GM20431 (cell line): ENCODE measurements at regions not wholly inside any gene's neighbourhood (a gene's known extent, or its start where the extent isn't known, plus 50 kb on each side); places are given as distances from the start of the nearest gene placed in this dataset.
"Not testable (repeated sequence)": the region's sequence is repeated elsewhere in the genome, so short reads cannot be mapped to it uniquely, and the experiment has no call there.

Experiments used
- in situ Hi-C: fragments of 300-500 bp; cut with MseI, MboI; formaldehyde crosslinking; loops from one replicate; pipeline ENCODE4 v1.15.0; 2020; ENCODE audit warnings: low sequenced_read_pairs; ENCODE audit not compliant: unreplicated experiment

DNA sequence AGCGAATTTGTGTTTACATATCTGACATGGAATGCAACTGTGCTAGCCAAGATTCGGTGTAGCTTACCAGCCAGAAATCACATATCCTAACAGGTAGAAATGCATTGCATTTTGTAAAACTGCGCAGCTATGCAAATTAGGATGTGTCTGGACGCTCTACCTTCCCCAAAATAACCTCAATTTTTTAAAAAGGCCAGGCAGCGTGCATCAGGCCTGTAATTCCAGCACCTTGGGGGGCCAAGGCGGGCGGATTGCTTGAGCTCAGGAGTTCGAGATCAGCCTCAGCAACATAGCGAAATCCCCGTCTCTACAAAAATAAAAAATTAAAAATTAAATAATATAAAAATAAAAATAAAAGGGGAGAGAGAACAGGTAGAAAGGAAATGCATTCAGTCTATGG is 305.0 kb downstream of the TYW1 start:
- in situ Hi-C loops = no loop called here

DNA sequence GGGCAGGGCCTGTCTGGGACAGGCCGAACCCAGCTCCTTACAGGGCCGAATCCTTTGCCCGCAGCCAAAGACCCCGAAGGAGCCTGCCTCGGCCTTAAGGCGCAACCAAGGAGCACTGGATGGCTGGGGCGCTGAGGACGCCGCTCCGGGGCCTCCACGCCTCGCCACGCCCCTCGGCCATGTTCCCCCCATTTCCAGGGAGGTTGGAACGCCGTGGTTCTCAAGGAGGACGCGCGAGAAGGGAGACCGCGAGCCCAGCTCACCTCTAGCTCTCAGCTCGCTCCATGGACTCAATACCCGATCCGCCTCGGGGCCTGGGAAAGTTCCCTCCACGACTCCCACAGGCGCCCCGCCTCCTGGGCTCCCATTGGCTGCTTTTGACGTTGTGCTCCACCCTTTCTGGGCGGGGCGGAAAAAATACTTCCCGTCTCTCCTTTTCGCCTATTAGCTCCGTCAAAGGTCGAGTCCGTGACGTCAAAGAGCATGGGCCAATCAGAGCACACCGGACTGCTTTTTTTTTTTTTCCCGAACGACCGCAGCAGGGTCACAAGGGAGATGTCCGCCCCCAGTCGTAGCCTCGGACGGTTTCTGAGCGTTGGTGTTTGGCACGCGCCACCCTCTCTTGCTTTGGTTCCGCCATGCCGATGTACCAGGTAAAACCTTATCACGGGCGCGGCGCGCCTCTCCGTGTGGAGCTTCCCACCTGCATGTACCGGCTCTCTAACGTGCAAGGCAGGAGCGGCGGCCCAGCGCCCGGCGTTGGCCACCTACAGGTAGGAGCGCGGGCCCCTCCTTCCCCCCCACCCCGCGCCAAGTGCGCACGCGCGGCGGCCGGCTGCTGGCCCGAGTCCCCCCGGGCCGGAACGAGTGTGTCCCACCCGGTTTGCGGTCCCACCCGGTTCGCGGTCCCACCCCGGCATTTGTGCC is 305.7 kb downstream of the TYW1 start:
- in situ Hi-C loops = no loop called here

DNA sequence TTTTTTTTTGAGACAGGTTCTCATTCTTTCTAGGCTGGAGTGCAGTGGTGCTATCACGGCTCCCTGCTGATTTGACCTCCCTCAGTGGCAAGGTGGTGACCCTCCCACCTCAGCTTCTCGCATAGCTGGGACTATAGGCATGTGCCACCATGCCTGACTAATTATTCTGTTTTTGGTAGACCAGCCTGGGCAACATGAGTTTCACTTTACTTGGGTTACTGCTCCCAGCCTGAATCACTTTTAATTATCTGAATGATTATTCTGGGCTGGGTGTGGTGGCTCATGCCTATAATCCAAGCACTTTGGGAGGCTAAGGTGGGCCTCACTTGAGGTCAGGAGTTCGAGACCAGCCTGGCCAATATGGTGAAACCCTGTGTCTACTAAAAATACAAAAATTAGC is 308.2 kb downstream of the TYW1 start:
- in situ Hi-C loops = not testable (repeated sequence)

DNA sequence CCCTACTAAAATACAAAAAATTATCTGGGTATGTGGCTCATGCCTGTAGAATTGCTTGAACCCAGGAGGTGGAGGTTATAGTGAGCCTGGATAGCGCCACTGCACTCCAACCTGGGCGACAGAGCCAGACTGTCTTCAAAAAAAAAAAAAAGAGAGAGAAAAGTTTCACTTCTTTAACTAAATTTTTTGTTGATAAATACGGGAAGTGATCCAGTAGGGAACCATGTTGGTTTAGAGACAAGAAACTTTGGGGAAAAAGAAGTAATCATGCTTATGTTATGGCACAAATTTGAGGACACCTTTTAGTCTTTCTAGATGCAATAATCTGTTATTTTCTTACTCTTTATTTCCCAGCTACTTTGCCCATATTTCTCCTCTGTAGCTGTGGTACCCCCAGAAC is 309.7 kb downstream of the TYW1 start:
- in situ Hi-C loops = no loop called here

DNA sequence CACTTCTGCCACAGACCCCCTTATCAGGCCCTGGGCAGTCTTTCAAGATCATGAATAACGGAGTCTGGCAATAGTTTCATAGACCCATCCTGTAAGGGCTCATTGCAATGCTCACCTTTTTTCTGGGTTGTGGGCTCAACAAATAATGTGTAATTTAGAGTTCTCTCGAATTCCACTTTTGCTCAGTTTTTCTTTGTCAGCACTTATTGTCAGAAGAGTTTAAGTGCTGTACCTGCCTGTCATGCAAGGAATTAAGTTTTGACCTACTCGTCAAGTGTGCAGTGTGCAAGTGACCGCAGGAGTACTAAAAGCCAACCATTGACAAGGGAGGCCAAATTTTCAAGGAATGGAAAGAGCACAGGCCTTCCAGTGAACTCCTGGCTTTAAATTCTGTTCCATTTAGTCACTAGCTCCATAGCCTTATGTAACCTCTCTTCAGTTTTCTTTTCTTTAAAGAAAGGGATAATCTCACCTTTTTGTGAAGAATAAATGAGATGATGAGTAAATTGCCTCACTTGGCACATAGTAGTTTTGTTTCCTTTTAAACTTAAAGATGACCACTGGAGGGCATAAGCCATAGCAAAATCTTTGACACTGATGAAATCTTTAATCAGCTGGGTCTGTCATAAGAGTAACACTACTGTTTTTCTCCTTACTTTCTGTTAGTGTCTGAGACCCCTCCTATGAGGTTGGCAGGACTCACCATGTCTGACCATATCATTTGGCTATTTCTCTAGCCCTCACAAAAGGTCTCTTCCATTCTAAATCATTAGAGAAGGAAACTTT is 313.3 kb downstream of the TYW1 start:
- in situ Hi-C loops = no loop called here

GRCh38 chr7:67311901-67312300 is 315.3 kb downstream of the TYW1 start:
- in situ Hi-C loops = no loop called here

GRCh38 chr7:67313213-67313612 is 316.6 kb downstream of the TYW1 start:
- in situ Hi-C loops = no loop called here

DNA sequence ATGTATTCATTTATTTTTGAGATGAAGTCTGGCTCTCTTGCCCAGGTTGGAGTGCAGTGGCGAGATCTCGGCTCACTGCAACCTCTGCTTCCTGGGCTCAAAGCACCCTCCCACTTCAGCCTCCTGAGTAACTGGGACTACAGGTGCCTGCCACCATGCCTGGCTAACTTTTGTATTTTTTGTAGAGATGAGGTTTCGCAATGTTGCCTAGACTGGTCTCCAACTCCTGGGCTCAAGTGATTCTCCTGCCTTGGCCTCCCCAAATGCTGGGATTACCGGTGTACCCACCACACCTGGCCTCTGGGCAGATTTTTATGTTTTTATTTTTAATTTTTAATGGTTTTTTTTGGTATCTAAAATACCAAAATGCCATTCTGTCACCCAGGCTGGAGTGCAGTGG is 320.3 kb downstream of the TYW1 start:
- in situ Hi-C loops = not testable (repeated sequence)

DNA sequence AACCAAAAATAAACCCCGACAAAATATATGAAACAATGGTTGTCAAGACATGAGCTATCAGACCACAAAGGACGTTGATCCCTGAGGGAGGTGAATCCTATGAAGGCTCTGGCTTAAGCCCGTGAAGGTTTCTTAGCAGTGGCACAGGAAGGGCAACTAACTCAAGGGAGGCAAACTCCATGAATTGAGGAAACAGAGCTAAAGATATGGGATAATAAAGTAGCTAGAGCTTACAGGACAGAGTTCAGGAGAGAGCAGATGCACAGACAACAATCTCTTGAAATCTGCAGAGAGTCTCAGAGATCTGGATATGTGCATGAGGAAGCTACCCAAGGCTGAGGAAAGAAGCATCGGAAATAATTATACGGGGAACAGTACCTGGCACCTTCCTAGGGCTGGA is 331.6 kb downstream of the TYW1 start:
- in situ Hi-C loops = not testable (repeated sequence)

- in situ Hi-C loops = not testable (repeated sequence)
These were observed 338.5 kb downstream of the TYW1 start for GRCh38 chr7:67335165-67335564.

- in situ Hi-C loops = not testable (repeated sequence)
These were observed 339.0 kb downstream of the TYW1 start for GRCh38 chr7:67335663-67336062.

DNA sequence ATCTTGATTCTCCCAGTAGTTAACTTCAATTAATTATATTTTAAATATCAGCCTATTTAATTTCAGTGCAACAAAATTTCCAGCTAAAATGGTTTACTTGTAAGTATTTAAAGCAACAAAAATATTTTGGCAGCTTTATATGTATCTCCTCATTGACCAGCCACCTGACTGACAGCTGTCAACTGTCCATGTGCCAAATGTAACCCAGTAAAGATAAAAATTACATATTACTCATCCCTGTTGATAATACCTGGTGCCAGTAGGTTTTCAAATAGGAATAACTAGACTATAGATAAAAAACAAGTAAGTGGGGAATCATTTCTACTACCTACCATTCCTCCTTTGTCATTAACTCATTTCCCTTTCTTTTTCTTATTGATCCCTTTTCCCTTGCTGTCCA is 341.9 kb downstream of the TYW1 start:
- in situ Hi-C loops = not testable (repeated sequence)

GRCh38 chr7:67341153-67341768 is 344.6 kb downstream of the TYW1 start:
- in situ Hi-C loops = no loop called here

- in situ Hi-C loops = no loop called here
These were observed 346.5 kb downstream of the TYW1 start for GRCh38 chr7:67343114-67343513.

DNA sequence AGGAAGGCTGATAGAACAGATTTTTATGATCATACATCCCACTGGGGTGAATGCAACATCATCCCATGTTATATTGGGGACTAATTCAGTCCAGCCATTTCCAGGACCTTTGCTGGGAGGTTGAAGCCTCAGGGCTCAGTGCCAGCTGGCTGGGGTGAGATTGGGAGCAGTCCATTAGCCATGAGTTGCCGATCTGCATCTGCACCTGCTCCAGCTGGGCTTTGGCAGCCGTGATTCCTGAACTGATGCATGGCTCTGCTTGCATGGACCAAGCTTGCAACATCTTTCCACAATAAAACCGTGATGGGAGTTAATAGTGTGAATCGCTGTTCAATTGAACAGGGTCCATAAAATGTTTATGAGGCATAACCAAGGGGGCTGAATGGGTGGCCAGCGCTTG is 346.9 kb downstream of the TYW1 start:
- in situ Hi-C loops = no loop called here

DNA sequence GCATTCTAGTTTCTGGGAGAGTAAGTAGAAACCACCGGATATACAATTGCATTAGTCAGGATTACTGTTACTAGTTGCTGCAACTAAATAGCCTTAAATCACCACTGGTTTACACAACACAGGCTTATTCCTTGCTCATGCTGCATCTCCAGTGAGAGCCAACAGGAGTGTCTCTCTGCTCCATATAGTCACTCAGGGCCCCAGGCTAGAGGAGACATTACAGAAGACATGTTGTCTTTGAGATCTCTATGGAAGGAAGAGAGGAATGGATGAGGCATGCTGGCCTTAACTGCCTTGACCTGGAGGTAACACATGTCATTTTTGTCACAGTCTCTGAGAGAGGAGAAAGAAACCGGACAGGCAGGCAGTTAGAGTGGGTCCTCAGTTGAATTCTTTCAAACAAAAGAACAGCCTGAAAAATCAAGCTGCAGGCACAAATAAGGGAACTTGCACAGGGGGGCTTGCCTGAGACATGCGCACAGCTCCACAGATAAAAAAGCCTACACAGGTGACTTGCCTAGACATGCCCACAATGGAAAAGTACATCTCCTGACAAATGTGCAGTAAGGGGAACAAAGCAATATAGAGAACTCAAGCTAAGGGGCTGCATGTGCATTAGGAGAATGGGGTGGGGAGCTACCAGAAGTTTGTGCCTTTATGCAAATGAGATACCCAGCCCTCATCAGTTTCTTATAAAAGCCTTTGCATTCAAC is 348.0 kb downstream of the TYW1 start:
- in situ Hi-C loops = no loop called here

- in situ Hi-C loops = no loop called here
These were observed 349.5 kb downstream of the TYW1 start for GRCh38 chr7:67346126-67346525.

DNA sequence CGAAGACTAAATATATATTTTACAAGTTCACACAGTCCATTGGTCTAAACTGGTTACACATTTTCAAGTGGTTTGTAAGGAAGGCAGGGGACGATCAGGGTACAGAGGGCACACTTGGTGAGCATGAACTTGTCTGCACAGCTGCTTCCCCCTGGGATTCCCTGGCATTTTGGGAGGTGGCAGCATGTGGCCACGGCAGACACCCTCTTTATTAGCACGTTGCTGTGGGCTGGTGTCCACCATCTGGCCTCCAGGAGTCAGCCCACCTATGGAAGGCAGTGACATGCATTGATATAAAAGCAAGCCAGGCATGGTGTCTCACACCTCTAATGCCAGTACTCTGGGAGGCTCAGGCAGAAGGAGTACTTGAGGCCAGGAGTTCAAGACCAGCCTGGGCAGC is 350.2 kb downstream of the TYW1 start:
- in situ Hi-C loops = no loop called here

DNA sequence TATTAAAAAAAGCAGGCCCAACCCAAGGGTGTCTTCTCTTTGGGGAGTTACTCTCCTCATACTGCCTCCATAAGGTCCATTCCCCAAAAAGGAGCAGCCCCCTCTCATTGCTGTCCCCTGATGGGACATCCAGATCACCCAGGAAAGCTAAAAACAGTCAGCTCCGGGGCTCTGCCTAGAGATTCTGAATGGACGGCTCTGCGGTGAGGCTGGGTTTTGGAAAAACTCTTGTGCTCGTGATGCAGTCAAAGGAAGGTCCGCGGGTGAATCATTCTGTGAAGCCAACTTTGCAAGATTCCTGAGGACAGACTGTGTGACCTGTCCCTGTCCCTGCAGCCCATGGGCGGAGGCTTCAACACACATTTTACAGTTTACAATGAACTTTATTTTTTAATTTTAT is 351.5 kb downstream of the TYW1 start:
- in situ Hi-C loops = no loop called here

- in situ Hi-C loops = not testable (repeated sequence)
These were observed 361.0 kb downstream of the TYW1 start for GRCh38 chr7:67357653-67358052.
